H9 (cell line): ENCODE measurements at regions not wholly inside any gene's neighbourhood (a gene's known extent, or its start where the extent isn't known, plus 50 kb on each side); places are given as distances from the start of the nearest gene placed in this dataset.

ENCODE experiments used
- DNase-seq: peaks from one replicate; pipeline ENCODE4 v3.0.0-alpha.2; 2017
- H2AFZ ChIP-seq: one replicate; pipeline ENCODE4 v1.6.1; 2013; ENCODE audit warnings: mild to moderate bottlenecking, low read length, control low read depth, moderate library complexity
- H2AK5ac ChIP-seq: 2 replicates; pipeline ENCODE4 v1.6.1; 2013; ENCODE audit warnings: low read length, control low read depth, mixed read lengths; ENCODE audit not compliant: insufficient read length
- H2BK120ac ChIP-seq: one replicate; pipeline ENCODE4 v1.6.1; 2013; ENCODE audit warnings: low read depth, mild to moderate bottlenecking, low read length, control low read depth, inconsistent platforms; ENCODE audit not compliant: poor library complexity, severe bottlenecking
- H2BK12ac ChIP-seq: 2 replicates; pipeline ENCODE4 v1.6.1; 2013; ENCODE audit warnings: low read length, control low read depth, mixed read lengths, low read depth; ENCODE audit not compliant: insufficient read length
- H2BK15ac ChIP-seq: 2 replicates; pipeline ENCODE4 v1.6.1; 2013; ENCODE audit warnings: low read depth, low read length, control low read depth
- H2BK20ac ChIP-seq: one replicate; pipeline ENCODE4 v1.6.1; 2013; ENCODE audit warnings: low read depth, mild to moderate bottlenecking, low read length, control low read depth, inconsistent platforms; ENCODE audit not compliant: poor library complexity, severe bottlenecking
- H2BK5ac ChIP-seq: 2 replicates; pipeline ENCODE4 v1.6.1; 2013; ENCODE audit warnings: low read length, control low read depth, mixed read lengths; ENCODE audit not compliant: insufficient read length
- H3K14ac ChIP-seq: 2 replicates; pipeline ENCODE4 v1.6.1; 2013; ENCODE audit warnings: low read length, control low read depth; ENCODE audit not compliant: insufficient read depth
- H3K18ac ChIP-seq: 2 replicates; pipeline ENCODE4 v1.6.1; 2013; ENCODE audit warnings: low read depth, mild to moderate bottlenecking, mixed read lengths, low read length, control low read depth; ENCODE audit not compliant: insufficient read length
- H3K23ac ChIP-seq: 2 replicates; pipeline ENCODE4 v1.6.1; 2013; ENCODE audit warnings: low read length, control low read depth, mixed read lengths, low read depth; ENCODE audit not compliant: insufficient read length
- H3K23me2 ChIP-seq: 2 replicates; pipeline ENCODE4 v1.6.1; 2013; ENCODE audit warnings: low read depth, mild to moderate bottlenecking, mixed read lengths, low read length, control low read depth; ENCODE audit not compliant: insufficient read length, poor library complexity, severe bottlenecking
- H3K27ac ChIP-seq: 2 replicates; pipeline ENCODE4 v1.5.1; 2013; ENCODE audit warnings: low read length, control low read depth, mixed read lengths, low read depth; ENCODE audit not compliant: insufficient read length
- H3K27me3 ChIP-seq: 2 replicates; pipeline ENCODE4 v1.6.1; 2013; ENCODE audit warnings: low read length, control low read depth, inconsistent platforms; ENCODE audit not compliant: insufficient read depth
- H3K4ac ChIP-seq: 2 replicates; pipeline ENCODE4 v1.6.1; 2013; ENCODE audit warnings: low read depth, mild to moderate bottlenecking, control low read depth, inconsistent platforms, low read length, moderate library complexity
- H3K4me1 ChIP-seq: 2 replicates; pipeline ENCODE4 v1.6.1; 2013; ENCODE audit warnings: low read length, control low read depth, inconsistent platforms; ENCODE audit not compliant: insufficient read depth
- H3K4me2 ChIP-seq: 2 replicates; pipeline ENCODE4 v1.6.1; 2013; ENCODE audit warnings: low read length, control low read depth, mixed read lengths; ENCODE audit not compliant: insufficient read length, insufficient read depth
- H3K56ac ChIP-seq: 2 replicates; pipeline ENCODE4 v1.6.1; 2013; ENCODE audit warnings: low read depth, mild to moderate bottlenecking, mixed read lengths, low read length, control low read depth; ENCODE audit not compliant: insufficient read length
- H3K79me1 ChIP-seq: 2 replicates; pipeline ENCODE4 v1.6.1; 2013; ENCODE audit warnings: low read depth, mild to moderate bottlenecking, moderate library complexity, low read length, control low read depth, inconsistent platforms; ENCODE audit not compliant: insufficient read depth, poor library complexity, severe bottlenecking
- H3K79me2 ChIP-seq: 2 replicates; pipeline ENCODE4 v1.6.1; 2013; ENCODE audit warnings: low read length, control low read depth, inconsistent platforms; ENCODE audit not compliant: insufficient read depth
- H3K9ac ChIP-seq: 2 replicates; pipeline ENCODE4 v1.6.1; 2013; ENCODE audit warnings: low read length, control low read depth, mixed read lengths; ENCODE audit not compliant: insufficient read length; ENCODE audit errors: extremely low read depth
- H3K9me3 ChIP-seq: one replicate; pipeline ENCODE4 v1.6.1; 2013; ENCODE audit warnings: low read depth, low read length, inconsistent platforms; ENCODE audit not compliant: control insufficient read depth
- H3T11ph ChIP-seq: one replicate; pipeline ENCODE4 v1.6.1; 2013; ENCODE audit warnings: mild to moderate bottlenecking, low read length, control low read depth, inconsistent platforms
- H4K20me1 ChIP-seq: one replicate; pipeline ENCODE4 v1.6.1; 2013; ENCODE audit not compliant: control insufficient read depth, insufficient read length, insufficient read depth
- H4K5ac ChIP-seq: 2 replicates; pipeline ENCODE4 v1.6.1; 2013; ENCODE audit warnings: low read depth, mild to moderate bottlenecking, mixed read lengths, low read length, control low read depth; ENCODE audit not compliant: insufficient read length
- H4K8ac ChIP-seq: replicated peaks from 2 replicates; pipeline ENCODE4 v1.6.1; 2013; ENCODE audit warnings: low read length, control low read depth, mixed read lengths, low read depth; ENCODE audit not compliant: insufficient read length
- H4K91ac ChIP-seq: 2 replicates; pipeline ENCODE4 v1.6.1; 2013; ENCODE audit warnings: low read depth, mild to moderate bottlenecking, moderate library complexity, mixed read lengths, low read length, control low read depth; ENCODE audit not compliant: insufficient read length
- H3K27ac Mint-ChIP-seq, 3 experiments: 2 replicates in 2 of 3; 3 replicates in 1 of 3; pipeline ENCODE4 v1.8.0; 2020 to 2021; ENCODE audit warnings: mixed read lengths in 3 of 3, mild to moderate bottlenecking in 1 of 3, moderate library complexity in 1 of 3
- H3K27me3 Mint-ChIP-seq: 2 replicates; pipeline ENCODE4 v1.8.0; 2021; ENCODE audit warnings: low read depth, mild to moderate bottlenecking, moderate library complexity, mixed read lengths
- H3K36me3 Mint-ChIP-seq, 3 experiments: 2 replicates in 2 of 3; 3 replicates in 1 of 3; pipeline ENCODE4 v1.8.0; 2020 to 2021; ENCODE audit warnings: low read depth in 3 of 3, mixed read lengths in 3 of 3; ENCODE audit not compliant: insufficient read depth in 1 of 3
- H3K4me1 Mint-ChIP-seq, 2 experiments: 2 replicates each; pipeline ENCODE4 v1.8.0; 2020; ENCODE audit warnings: mixed read lengths in 2 of 2
- H3K4me3 Mint-ChIP-seq, 2 experiments: 2 replicates in 1 of 2; 3 replicates in 1 of 2; pipeline ENCODE4 v1.8.0; 2020 to 2021; ENCODE audit warnings: mild to moderate bottlenecking in 2 of 2, mixed read lengths in 2 of 2, moderate library complexity in 1 of 2
- H3K9me3 Mint-ChIP-seq, 2 experiments: 2 replicates in 1 of 2; 3 replicates in 1 of 2; pipeline ENCODE4 v1.8.0; 2020; ENCODE audit warnings: mild to moderate bottlenecking in 2 of 2, mixed read lengths in 2 of 2, moderate library complexity in 1 of 2
- WGBS: extraction: QIAGEN DNeasy Blood & Tissue Kit; methylation state at CpG from one replicate; pipeline ENCODE4 v1.1.7; 2013; ENCODE audit warnings: missing lambda C conversion rate, low lambda C conversion rate, mixed read lengths; ENCODE audit not compliant: insufficient read length; ENCODE audit errors: extremely low coverage; 5-methylcytosine and 5-hydroxymethylcytosine counted together
- TF ChIP-seq, protein P1 (sequence below): fragments of 200-600 bp; sonication (generic); conservative IDR thresholded peaks from 3 replicates; pipeline ENCODE4 v1.8.0; 2021; ENCODE audit warnings: antibody characterized with exemption, mild to moderate bottlenecking

DNA sequence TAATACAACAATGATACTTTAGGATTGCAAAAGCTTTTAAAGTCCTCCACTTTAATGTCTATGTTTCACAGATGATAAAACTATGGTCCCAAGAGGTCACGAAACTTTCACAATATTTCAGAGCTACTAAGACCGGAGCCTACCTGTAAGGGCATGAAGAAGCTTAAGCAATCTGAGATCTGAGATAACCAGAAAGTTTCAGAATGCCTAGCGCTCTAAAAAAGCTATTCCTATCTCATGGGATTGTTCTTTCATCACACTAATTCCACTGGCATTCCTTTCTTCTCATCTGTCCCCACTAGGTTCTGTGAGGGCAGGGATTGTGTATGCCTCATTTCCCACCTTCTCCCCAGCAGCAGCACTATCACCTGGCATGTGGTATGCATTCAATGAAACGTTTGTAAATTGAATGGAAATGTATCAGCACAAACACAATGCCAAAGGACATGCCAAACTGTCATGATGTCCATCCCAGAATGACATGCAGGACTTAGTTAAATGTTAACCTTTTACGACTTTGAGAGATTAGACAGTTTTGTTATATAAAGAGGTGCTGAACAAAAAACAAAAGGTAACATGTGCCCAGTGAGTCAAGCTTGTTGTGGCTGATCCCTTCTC lies 104.7 kb upstream of the NR2F2 start:
- no peaks in the 10 kb centered on the region for H3K79me2 ChIP-seq
- H3K4me1 ChIP-seq: peaks cover 1% of the 10 kb centered on the region; the same call in 1 of the 2 replicates
- no peak overlapping the region for H3K4me2 ChIP-seq
- H3K27me3 ChIP-seq: no peaks in the 10 kb centered on the region
- H4K91ac ChIP-seq: no peak overlapping the region
- Mint-ChIP-seq H3K4me3 (no peak overlapping the region), H3K9me3 (no peaks in the 10 kb centered on the region), H3K27me3 (peaks cover 51% of the 10 kb centered on the region), H3K36me3 (no peaks in the 10 kb centered on the region), H3K4me1 (peaks cover 13 to 16% of the 10 kb centered on the region in 2 experiments), H3K27ac (no peak overlapping the region)
- H3K4ac ChIP-seq: no peak overlapping the region
- H3T11ph ChIP-seq: no peak overlapping the region
- no CpG with 5 or more reads among the region's 5 CpGs for WGBS
- no peak overlapping the region for H2BK15ac ChIP-seq
- H4K20me1 ChIP-seq: no peaks in the 10 kb centered on the region
- H2BK12ac ChIP-seq: no peak overlapping the region
- H2AK5ac ChIP-seq: no peak overlapping the region
- H3K14ac ChIP-seq: no peak overlapping the region
- no peak overlapping the region for H2BK120ac ChIP-seq
- H3K9ac ChIP-seq: no peak overlapping the region
- H4K8ac ChIP-seq: no peak overlapping the region
- H2BK20ac ChIP-seq: no peak overlapping the region
- no peak overlapping the region for H3K56ac ChIP-seq
- no peak for DNase-seq
- H4K5ac ChIP-seq: no peak overlapping the region
- H3K23me2 ChIP-seq: no peaks in the 10 kb centered on the region
- H3K79me1 ChIP-seq: no peaks in the 10 kb centered on the region
- TF ChIP-seq, protein P1, sequence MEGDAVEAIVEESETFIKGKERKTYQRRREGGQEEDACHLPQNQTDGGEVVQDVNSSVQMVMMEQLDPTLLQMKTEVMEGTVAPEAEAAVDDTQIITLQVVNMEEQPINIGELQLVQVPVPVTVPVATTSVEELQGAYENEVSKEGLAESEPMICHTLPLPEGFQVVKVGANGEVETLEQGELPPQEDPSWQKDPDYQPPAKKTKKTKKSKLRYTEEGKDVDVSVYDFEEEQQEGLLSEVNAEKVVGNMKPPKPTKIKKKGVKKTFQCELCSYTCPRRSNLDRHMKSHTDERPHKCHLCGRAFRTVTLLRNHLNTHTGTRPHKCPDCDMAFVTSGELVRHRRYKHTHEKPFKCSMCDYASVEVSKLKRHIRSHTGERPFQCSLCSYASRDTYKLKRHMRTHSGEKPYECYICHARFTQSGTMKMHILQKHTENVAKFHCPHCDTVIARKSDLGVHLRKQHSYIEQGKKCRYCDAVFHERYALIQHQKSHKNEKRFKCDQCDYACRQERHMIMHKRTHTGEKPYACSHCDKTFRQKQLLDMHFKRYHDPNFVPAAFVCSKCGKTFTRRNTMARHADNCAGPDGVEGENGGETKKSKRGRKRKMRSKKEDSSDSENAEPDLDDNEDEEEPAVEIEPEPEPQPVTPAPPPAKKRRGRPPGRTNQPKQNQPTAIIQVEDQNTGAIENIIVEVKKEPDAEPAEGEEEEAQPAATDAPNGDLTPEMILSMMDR: no peak
- no peak overlapping the region for H3K23ac ChIP-seq
- H2AFZ ChIP-seq: no peak overlapping the region
- no peak overlapping the region for H3K18ac ChIP-seq
- H3K27ac ChIP-seq: no peak overlapping the region
- H3K9me3 ChIP-seq: no peaks in the 10 kb centered on the region
- no peak overlapping the region for H2BK5ac ChIP-seq
